ENCODE measurements at regions not wholly inside any gene's neighbourhood (a gene's known extent, or its start where the extent isn't known, plus 50 kb on each side); places are given as distances from the start of the nearest gene placed in this dataset.

DNA sequence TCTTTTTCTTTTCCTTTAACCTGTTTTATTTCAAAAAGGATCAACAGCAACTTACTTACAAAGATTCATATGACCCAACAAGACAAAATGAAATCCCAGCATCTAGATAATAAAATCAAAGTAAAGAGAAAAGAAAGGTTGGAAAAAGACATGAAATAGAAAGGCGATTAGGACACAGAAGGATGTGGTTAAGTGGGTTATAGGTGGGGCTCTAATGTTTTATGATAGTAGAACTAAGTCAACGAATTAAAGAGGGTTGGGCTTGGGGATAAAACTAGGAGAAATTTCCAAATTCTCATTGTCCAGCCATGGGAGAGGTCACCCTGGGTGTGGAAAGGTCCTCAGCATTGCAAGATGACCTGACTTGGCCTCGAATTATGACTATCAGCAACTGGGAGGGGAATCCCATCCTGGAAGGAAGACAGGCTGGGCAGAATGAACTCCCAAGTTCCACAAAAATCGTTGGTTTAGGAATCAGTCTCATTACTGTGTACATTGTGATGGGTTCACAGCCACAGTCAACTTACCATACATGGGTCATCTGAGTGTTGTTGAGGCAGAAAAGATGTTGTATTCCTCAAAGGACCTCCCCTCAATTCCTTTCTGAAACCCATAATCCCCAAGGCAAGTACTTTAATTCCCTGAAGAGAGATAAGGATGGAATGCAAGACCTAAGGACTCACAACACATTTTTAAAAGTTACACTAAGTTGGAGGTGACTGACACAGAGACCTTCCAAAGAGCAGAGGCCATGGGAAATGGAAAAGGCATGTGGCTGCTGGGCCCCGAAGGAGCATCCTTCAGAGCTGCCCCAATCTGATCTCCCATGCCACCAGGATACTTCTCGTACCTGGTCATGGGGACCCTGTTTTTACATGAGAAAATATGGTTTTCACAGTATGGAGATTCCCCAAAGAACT, 167.6 kb downstream of the UXS1 start:
- Histone ChIP-seq H3K9ac (ENCODE audit: extremely low read depth, low read length, poor library complexity, severe bottlenecking) (no peak overlapping the region), H3K36me3 (ENCODE audit: control insufficient read depth, insufficient read depth, low read length) (no peaks in the 10 kb centered on the region), H3K4me3 (ENCODE audit: low read length) (no peak overlapping the region), H3K27ac (ENCODE audit: low read depth, low read length) (no peak overlapping the region), H3K4me1 (ENCODE audit: control insufficient read depth, insufficient read depth, low read length) (no peaks in the 10 kb centered on the region), H3K27me3 (ENCODE audit: control insufficient read depth, insufficient read depth, low read length, poor library complexity, severe bottlenecking) (peaks cover 3% of the 10 kb centered on the region), H3K9me3 (ENCODE audit: control insufficient read depth, low read length) (no peaks in the 10 kb centered on the region)
- peaks cover 6% of the 10 kb centered on the region for H3K27me3 Mint-ChIP-seq (ENCODE audit: insufficient read depth)
- no peaks in the 10 kb centered on the region for H3K9me3 Mint-ChIP-seq
- no peak overlapping the region for H3K4me3 Mint-ChIP-seq
- TF ChIP-seq, protein P1, sequence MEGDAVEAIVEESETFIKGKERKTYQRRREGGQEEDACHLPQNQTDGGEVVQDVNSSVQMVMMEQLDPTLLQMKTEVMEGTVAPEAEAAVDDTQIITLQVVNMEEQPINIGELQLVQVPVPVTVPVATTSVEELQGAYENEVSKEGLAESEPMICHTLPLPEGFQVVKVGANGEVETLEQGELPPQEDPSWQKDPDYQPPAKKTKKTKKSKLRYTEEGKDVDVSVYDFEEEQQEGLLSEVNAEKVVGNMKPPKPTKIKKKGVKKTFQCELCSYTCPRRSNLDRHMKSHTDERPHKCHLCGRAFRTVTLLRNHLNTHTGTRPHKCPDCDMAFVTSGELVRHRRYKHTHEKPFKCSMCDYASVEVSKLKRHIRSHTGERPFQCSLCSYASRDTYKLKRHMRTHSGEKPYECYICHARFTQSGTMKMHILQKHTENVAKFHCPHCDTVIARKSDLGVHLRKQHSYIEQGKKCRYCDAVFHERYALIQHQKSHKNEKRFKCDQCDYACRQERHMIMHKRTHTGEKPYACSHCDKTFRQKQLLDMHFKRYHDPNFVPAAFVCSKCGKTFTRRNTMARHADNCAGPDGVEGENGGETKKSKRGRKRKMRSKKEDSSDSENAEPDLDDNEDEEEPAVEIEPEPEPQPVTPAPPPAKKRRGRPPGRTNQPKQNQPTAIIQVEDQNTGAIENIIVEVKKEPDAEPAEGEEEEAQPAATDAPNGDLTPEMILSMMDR (conservative IDR thresholded peaks at IDR 0.05) = no peak
- DNase-seq = no peak
- H3K4me1 Mint-ChIP-seq = peaks cover 23% of the 10 kb centered on the region
- no peaks in the 10 kb centered on the region for H3K36me3 Mint-ChIP-seq (ENCODE audit: low read depth)
- WGBS, 2 experiments (ENCODE audit: insufficient coverage in 1 of 2, insufficient read length in 1 of 2) = 92 to 97% methylated on average over 4 to 6 of the region's 6 CpGs
- no peak overlapping the region for H3K27ac Mint-ChIP-seq

DNA sequence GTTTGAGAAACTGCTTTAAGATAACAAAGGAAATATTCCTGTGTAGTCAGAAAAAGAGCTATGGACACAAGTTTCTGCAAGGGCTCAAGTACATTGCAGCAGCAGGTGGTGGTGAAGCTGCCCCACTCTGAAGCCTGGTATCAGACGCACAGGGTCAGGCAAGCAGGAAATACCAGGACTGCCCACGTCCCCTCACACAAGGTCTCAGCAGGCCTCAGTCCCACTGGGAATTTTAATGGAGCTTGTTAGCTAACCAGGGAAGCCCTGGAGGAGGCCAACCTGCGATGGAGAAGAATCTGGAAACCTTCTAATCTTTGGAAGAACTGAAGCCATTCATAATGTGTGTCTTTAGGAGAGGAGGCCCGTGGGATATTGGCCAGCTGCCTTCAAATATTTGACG, 168.3 kb downstream of the UXS1 start:
- Mint-ChIP-seq H3K27me3 (ENCODE audit: insufficient read depth) (peaks cover 6% of the 10 kb centered on the region), H3K4me3 (no peak overlapping the region), H3K36me3 (ENCODE audit: low read depth) (no peaks in the 10 kb centered on the region), H3K9me3 (no peaks in the 10 kb centered on the region), H3K4me1 (peaks cover 21% of the 10 kb centered on the region), H3K27ac (no peak overlapping the region)
- DNase-seq = no peak
- Histone ChIP-seq H3K27me3 (ENCODE audit: control insufficient read depth, insufficient read depth, low read length, poor library complexity, severe bottlenecking) (peaks cover 3% of the 10 kb centered on the region), H3K4me3 (ENCODE audit: low read length) (no peak overlapping the region), H3K27ac (ENCODE audit: low read depth, low read length) (no peak overlapping the region), H3K9ac (ENCODE audit: extremely low read depth, low read length, poor library complexity, severe bottlenecking) (no peak overlapping the region), H3K36me3 (ENCODE audit: control insufficient read depth, insufficient read depth, low read length) (no peaks in the 10 kb centered on the region), H3K9me3 (ENCODE audit: control insufficient read depth, low read length) (no peaks in the 10 kb centered on the region), H3K4me1 (ENCODE audit: control insufficient read depth, insufficient read depth, low read length) (no peaks in the 10 kb centered on the region)
- 88 to 97% methylated on average over 4 to 5 of the region's 5 CpGs for WGBS, 2 experiments (ENCODE audit: insufficient coverage in 1 of 2, insufficient read length in 1 of 2)
- TF ChIP-seq, protein P1 (conservative IDR thresholded peaks at IDR 0.05) = no peak

DNA sequence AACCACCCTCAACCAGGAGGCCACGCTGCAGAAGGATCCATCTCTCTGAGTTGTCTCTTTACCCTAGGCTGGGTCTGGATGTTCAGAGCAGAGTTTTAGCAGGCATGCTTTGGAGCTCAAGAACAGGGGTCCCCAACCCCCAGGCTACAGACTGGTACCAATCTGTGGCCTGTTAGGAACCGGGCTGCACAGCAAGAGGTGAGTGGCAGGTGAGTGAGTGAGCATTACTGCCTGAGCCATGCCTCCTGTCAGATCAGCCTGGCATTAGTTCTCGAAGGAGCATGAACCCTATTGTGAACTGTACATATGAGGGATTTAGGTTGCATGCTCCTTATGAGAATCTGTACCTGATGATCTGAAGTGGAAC, 172.5 kb downstream of the UXS1 start:
- no peak for DNase-seq
- Histone ChIP-seq H3K9me3 (ENCODE audit: control insufficient read depth, low read length) (no peaks in the 10 kb centered on the region), H3K27ac (ENCODE audit: low read depth, low read length) (no peak overlapping the region), H3K27me3 (ENCODE audit: control insufficient read depth, insufficient read depth, low read length, poor library complexity, severe bottlenecking) (peaks cover 3% of the 10 kb centered on the region), H3K4me1 (ENCODE audit: control insufficient read depth, insufficient read depth, low read length) (no peaks in the 10 kb centered on the region), H3K36me3 (ENCODE audit: control insufficient read depth, insufficient read depth, low read length) (no peaks in the 10 kb centered on the region), H3K9ac (ENCODE audit: extremely low read depth, low read length, poor library complexity, severe bottlenecking) (no peak overlapping the region), H3K4me3 (ENCODE audit: low read length) (no peak overlapping the region)
- H3K4me1 Mint-ChIP-seq = peaks cover 17% of the 10 kb centered on the region
- peaks cover 6% of the 10 kb centered on the region for H3K27me3 Mint-ChIP-seq (ENCODE audit: insufficient read depth)
- no peak overlapping the region for H3K4me3 Mint-ChIP-seq
- H3K36me3 Mint-ChIP-seq (ENCODE audit: low read depth) = no peaks in the 10 kb centered on the region
- no peak overlapping the region for H3K27ac Mint-ChIP-seq
- WGBS, 2 experiments (ENCODE audit: insufficient coverage in 1 of 2, insufficient read length in 1 of 2) = 80 to 83% methylated on average over 3 of the region's 3 CpGs
- TF ChIP-seq, protein P1 (conservative IDR thresholded peaks at IDR 0.05) = no peak
- H3K9me3 Mint-ChIP-seq = no peaks in the 10 kb centered on the region

All from endodermal cell (in vitro differentiated cells).